ENCODE measurements at regions not wholly inside any gene's neighbourhood (a gene's known extent, or its start where the extent isn't known, plus 50 kb on each side); places are given as distances from the start of the nearest gene placed in this dataset.

- no peak for DNase-seq (ENCODE audit: low read depth in 2 of 2)
These were observed 91.2 kb upstream of the TNRC6C start for GRCh38 chr17:77867308-77867781.

GRCh38 chr17:77867976-77868713 is 90.4 kb upstream of the TNRC6C start:
- DNase-seq (ENCODE audit: low read depth in 2 of 2) = no peak

GRCh38 chr17:77869041-77869599 is 89.4 kb upstream of the TNRC6C start:
- no peak for DNase-seq (ENCODE audit: low read depth in 2 of 2)

- DNase-seq (ENCODE audit: low read depth in 2 of 2) = no peak
These were observed 88.8 kb upstream of the TNRC6C start for GRCh38 chr17:77869665-77870132.

- no peak for DNase-seq (ENCODE audit: low read depth in 2 of 2)
These were observed 86.3 kb upstream of the TNRC6C start for GRCh38 chr17:77872199-77872598.

- no peak for DNase-seq (ENCODE audit: low read depth in 2 of 2)
These were observed 85.6 kb upstream of the TNRC6C start for GRCh38 chr17:77872714-77873499.

GRCh38 chr17:77873500-77874302 is 84.8 kb upstream of the TNRC6C start:
- no peak for DNase-seq (ENCODE audit: low read depth in 2 of 2)

GRCh38 chr17:77874303-77875050 is 84.0 kb upstream of the TNRC6C start:
- no peak for DNase-seq (ENCODE audit: low read depth in 2 of 2)

- no peak for DNase-seq (ENCODE audit: low read depth in 2 of 2)
These were observed 83.3 kb upstream of the TNRC6C start for GRCh38 chr17:77875051-77875780.

GRCh38 chr17:77875881-77876509 is 82.5 kb upstream of the TNRC6C start:
- DNase-seq (ENCODE audit: low read depth in 2 of 2) = no peak

- DNase-seq (ENCODE audit: low read depth in 2 of 2) = no peak
These were observed 81.5 kb upstream of the TNRC6C start for GRCh38 chr17:77877036-77877435.

- no peak for DNase-seq (ENCODE audit: low read depth in 2 of 2)
These were observed 80.7 kb upstream of the TNRC6C start for GRCh38 chr17:77877646-77878355.

GRCh38 chr17:77879226-77879895 is 79.1 kb upstream of the TNRC6C start:
- DNase-seq (ENCODE audit: low read depth in 2 of 2) = no peak

GRCh38 chr17:77879896-77880280 is 78.6 kb upstream of the TNRC6C start:
- no peak for DNase-seq (ENCODE audit: low read depth in 2 of 2)

- no peak for DNase-seq (ENCODE audit: low read depth in 2 of 2)
These were observed 77.6 kb upstream of the TNRC6C start for GRCh38 chr17:77880711-77881450.

GRCh38 chr17:77881545-77881944 is 77.0 kb upstream of the TNRC6C start:
- DNase-seq (ENCODE audit: low read depth in 2 of 2) = peak; percentile 50 to 61

GRCh38 chr17:77882040-77882439 is 76.5 kb upstream of the TNRC6C start:
- no peak for DNase-seq (ENCODE audit: low read depth in 2 of 2)

Measured in stimulated activated CD8-positive, alpha-beta memory T cell treated with anti-CD3 and anti-CD28 coated beads, Interleukin-15, amount 100 ng/mL, for 4 hours (primary cell).